Lung (tissue), 11 donors: ENCODE measurements at regions not wholly inside any gene's neighbourhood (a gene's known extent, or its start where the extent isn't known, plus 50 kb on each side); places are given as distances from the start of the nearest gene placed in this dataset.
"Not testable (repeated sequence)": the region's sequence is repeated elsewhere in the genome, so short reads cannot be mapped to it uniquely, and the experiment has no call there.

Experiments
- ATAC-seq: fragments of 200-7000 bp; cut with Tn5 transposase; one replicate; pipeline ENCODE4 v1.9.1; 2020; ENCODE audit warnings: moderate number of reproducible peaks; ENCODE audit not compliant: insufficient read depth, low FRiP score
- DNase-seq, 3 donors: peaks; one replicate each; pipeline ENCODE4 v3.0.0-alpha.2; 2013 to 2017
- H3K27ac ChIP-seq, 2 donors: one replicate each; pipeline ENCODE4 v1.5.1; 2013; ENCODE audit warnings: mild to moderate bottlenecking in 2 of 2, moderate library complexity in 2 of 2, control low read depth in 1 of 2, inconsistent platforms in 1 of 2, low read depth in 1 of 2, low read length in 1 of 2
- H3K27me3 ChIP-seq, 3 donors: one replicate each; pipeline ENCODE4 v1.5.1; 2013; ENCODE audit warnings: low read length in 2 of 3; ENCODE audit not compliant: control insufficient read depth in 3 of 3, insufficient read depth in 3 of 3
- H3K36me3 ChIP-seq, 4 donors: one replicate each; pipeline ENCODE4 v1.5.1; 2013; ENCODE audit warnings: low read length in 4 of 4, mild to moderate bottlenecking in 1 of 4, moderate library complexity in 1 of 4; ENCODE audit not compliant: control insufficient read depth in 4 of 4, insufficient read depth in 4 of 4
- H3K4me1 ChIP-seq, 5 donors: one replicate each; pipeline ENCODE4 v1.5.1; 2013; ENCODE audit warnings: low read length in 5 of 5, mild to moderate bottlenecking in 2 of 5, moderate library complexity in 1 of 5; ENCODE audit not compliant: control insufficient read depth in 5 of 5, insufficient read depth in 5 of 5
- H3K4me3 ChIP-seq: one replicate; pipeline ENCODE4 v1.5.1; 2013; ENCODE audit warnings: mild to moderate bottlenecking, control low read depth, moderate library complexity
- H3K9ac ChIP-seq, 2 donors: one replicate each; pipeline ENCODE4 v1.5.1; 2013; ENCODE audit warnings: low read length in 2 of 2, control low read depth in 1 of 2; ENCODE audit not compliant: insufficient read depth in 1 of 2
- H3K9me3 ChIP-seq, 4 donors: one replicate each; pipeline ENCODE4 v1.5.1; 2013; ENCODE audit warnings: low read length in 3 of 4, mild to moderate bottlenecking in 1 of 4, moderate library complexity in 1 of 4; ENCODE audit not compliant: control insufficient read depth in 4 of 4, insufficient read depth in 3 of 4
- WGBS, 2 donors: extraction: QIAGEN DNeasy Blood & Tissue Kit; methylation state at CpG; one replicate each; pipeline ENCODE4 v1.1.7; 2013; 5-methylcytosine and 5-hydroxymethylcytosine counted together
- TF ChIP-seq, protein P1 (sequence below): IDR thresholded peaks from 2 replicates; pipeline ENCODE4 v1.5.1; 2012; ENCODE audit warnings: mild to moderate bottlenecking; ENCODE audit errors: control extremely low read depth, extremely low read depth
- donor health status: control.
- donor health status: control.
- donor health status: Bipolar disorder and iron deficiency.
- donor health status: healthy.
- donor health status: DM: yes; HTN: yes; CAD: no.

DNA sequence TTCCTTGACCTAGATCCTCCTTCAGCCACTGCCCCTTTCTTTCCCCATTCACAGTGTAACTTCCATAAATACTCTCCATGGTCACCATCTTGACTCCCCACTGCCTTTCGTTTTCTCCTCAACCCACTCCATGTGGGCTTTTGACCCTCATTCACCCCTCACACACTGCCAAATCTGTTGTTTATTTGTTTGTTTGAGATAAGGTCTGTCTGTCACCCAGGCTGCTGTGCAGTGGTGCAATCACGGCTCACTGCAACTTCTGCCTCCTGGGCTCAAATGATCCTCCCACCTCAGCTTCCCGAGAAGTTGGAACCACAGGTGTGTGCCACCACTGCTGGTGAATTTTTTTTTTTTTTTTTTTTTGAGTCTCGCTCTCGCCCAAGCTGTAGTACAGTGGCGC lies 162.9 kb downstream of the FGF1 start:
- no peaks in the 10 kb centered on the region for H3K9me3 ChIP-seq
- H3K4me3 ChIP-seq = no peak overlapping the region
- H3K36me3 ChIP-seq = no peaks in the 10 kb centered on the region
- WGBS, 2 donors = 87 to 94% methylated on average over 6 of the region's 6 CpGs
- peaks cover 0 to 5% (median 0%) of the 10 kb centered on the region in 5 donors for H3K4me1 ChIP-seq
- TF ChIP-seq, protein P1, sequence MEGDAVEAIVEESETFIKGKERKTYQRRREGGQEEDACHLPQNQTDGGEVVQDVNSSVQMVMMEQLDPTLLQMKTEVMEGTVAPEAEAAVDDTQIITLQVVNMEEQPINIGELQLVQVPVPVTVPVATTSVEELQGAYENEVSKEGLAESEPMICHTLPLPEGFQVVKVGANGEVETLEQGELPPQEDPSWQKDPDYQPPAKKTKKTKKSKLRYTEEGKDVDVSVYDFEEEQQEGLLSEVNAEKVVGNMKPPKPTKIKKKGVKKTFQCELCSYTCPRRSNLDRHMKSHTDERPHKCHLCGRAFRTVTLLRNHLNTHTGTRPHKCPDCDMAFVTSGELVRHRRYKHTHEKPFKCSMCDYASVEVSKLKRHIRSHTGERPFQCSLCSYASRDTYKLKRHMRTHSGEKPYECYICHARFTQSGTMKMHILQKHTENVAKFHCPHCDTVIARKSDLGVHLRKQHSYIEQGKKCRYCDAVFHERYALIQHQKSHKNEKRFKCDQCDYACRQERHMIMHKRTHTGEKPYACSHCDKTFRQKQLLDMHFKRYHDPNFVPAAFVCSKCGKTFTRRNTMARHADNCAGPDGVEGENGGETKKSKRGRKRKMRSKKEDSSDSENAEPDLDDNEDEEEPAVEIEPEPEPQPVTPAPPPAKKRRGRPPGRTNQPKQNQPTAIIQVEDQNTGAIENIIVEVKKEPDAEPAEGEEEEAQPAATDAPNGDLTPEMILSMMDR = no peak
- no peak for DNase-seq
- no peaks in the 10 kb centered on the region for H3K27me3 ChIP-seq
- H3K27ac ChIP-seq = no peak overlapping the region
- no peak overlapping the region for H3K9ac ChIP-seq
- ATAC-seq = no peak

DNA sequence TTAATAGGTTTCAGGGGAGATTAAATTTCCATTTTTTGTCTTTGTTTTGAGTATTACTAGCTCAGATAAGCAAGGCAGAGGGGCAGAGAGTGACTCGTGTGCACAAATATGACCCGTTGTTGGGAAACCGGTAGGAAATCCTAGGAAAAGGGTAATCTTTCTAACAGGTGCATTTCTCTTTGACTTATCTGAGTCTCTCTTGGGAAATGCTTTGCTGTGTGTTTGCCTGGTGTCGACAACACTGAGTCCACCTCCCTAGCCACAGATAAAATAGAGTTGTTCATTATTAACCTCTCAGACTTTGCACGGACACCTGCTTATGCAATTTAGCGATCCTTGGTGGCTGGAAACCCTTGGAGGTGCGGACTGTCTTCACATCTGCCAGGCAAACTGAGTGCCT lies 164.2 kb downstream of the FGF1 start:
- 82 to 86% methylated on average over 7 of the region's 7 CpGs for WGBS, 2 donors
- Histone ChIP-seq H3K27me3 (no peaks in the 10 kb centered on the region), H3K27ac (no peak overlapping the region), H3K4me1 (peaks cover 0 to 5% (median 0%) of the 10 kb centered on the region in 5 donors), H3K36me3 (no peaks in the 10 kb centered on the region), H3K9me3 (peaks cover 0 to 3% (median 0%) of the 10 kb centered on the region in 4 donors), H3K4me3 (no peak overlapping the region), H3K9ac (no peak overlapping the region)
- TF ChIP-seq, protein P1 = no peak
- DNase-seq (no peak), ATAC-seq (no peak)

DNA sequence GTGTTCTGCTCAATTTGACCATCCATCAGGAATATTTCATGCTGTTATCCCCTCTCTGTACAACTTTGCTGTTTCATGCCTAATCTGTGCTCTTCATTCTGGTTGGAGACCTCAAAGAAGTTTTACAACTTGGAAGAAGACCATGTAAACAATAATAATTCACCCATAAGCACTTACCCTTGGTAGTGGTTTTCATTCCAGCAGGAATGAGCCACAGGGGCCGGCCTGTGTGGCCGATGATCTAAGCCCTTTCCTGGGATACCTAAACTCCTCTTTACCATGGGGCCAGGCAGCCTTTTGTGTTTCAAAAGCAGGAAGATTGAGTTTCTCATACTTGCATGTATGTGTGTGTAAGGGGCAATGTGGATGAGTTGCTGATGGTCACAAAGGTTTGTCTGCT lies 165.0 kb downstream of the FGF1 start:
- Histone ChIP-seq H3K4me3 (no peak overlapping the region), H3K9me3 (peaks cover 0 to 3% (median 0%) of the 10 kb centered on the region in 4 donors), H3K4me1 (peaks cover 0 to 5% (median 0%) of the 10 kb centered on the region in 5 donors), H3K27ac (no peak overlapping the region), H3K36me3 (no peaks in the 10 kb centered on the region), H3K27me3 (no peaks in the 10 kb centered on the region), H3K9ac (no peak overlapping the region)
- no peak for ATAC-seq
- no peak for DNase-seq
- 83 to 86% methylated on average over 2 of the region's 2 CpGs for WGBS, 2 donors
- TF ChIP-seq, protein P1 = no peak

DNA sequence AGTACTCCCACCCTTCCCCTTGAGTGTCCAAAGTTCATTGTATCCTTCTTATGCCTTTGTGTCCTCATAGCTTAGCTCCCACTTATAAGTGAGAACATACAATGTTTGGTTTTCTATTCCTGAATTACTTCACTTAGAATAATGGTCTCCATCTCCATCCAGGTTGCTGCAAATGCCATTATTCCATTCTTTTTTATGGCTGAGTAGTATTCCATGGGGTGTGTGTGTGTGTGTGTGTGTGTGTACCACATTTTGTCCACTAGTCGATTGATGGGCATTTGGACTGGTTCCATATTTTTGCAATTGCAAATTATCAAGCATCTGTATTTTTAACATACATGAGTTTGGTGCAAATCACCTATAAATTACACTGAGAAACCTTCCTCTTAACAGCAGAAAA lies 166.0 kb downstream of the FGF1 start:
- ATAC-seq, H3K9ac ChIP-seq, H3K36me3 ChIP-seq, DNase-seq, H3K4me3 ChIP-seq, H3K9me3 ChIP-seq, H3K27me3 ChIP-seq, H3K4me1 ChIP-seq, H3K27ac ChIP-seq: not testable (repeated sequence)
- 96 to 97% methylated on average over 1 of the region's 1 CpG for WGBS, 2 donors
